ENCODE measurements at regions not wholly inside any gene's neighbourhood (a gene's known extent, or its start where the extent isn't known, plus 50 kb on each side); places are given as distances from the start of the nearest gene placed in this dataset.

GRCh38 chr16:73792199-73793020 lies 504.2 kb upstream of the PSMD7 start:
- in situ Hi-C loops (cut with HindIII; ENCODE audit: low pct_ligation_motif_present, low sequenced_read_pairs) = no loop called here
- no peak overlapping the region for H3K27ac ChIP-seq
- peaks cover 9% of the 10 kb centered on the region for H3K27me3 ChIP-seq (replicated peaks)
- H3K4me3 ChIP-seq (ENCODE audit: low read depth, low read length) = no peak overlapping the region
- no peak for TF ChIP-seq CTCF (IDR thresholded peaks at IDR 0.05; ENCODE audit: low read depth, low read length, missing control alignments)
- H3K36me3 ChIP-seq (replicated peaks) = no peaks in the 10 kb centered on the region
- no peak for DNase-seq

GRCh38 chr16:73781297-73781696 lies 515.3 kb upstream of the PSMD7 start:
- no peak overlapping the region for H3K27ac ChIP-seq
- no peak for TF ChIP-seq CTCF (IDR thresholded peaks at IDR 0.05; ENCODE audit: low read depth, low read length, missing control alignments)
- in situ Hi-C loops (cut with HindIII; ENCODE audit: low pct_ligation_motif_present, low sequenced_read_pairs) = no loop called here

GRCh38 chr16:73778887-73779286 lies 517.7 kb upstream of the PSMD7 start:
- Histone ChIP-seq H3K27me3 (replicated peaks) (no peaks in the 10 kb centered on the region), H3K4me3 (ENCODE audit: low read depth, low read length) (no peak overlapping the region), H3K27ac (no peak overlapping the region), H3K36me3 (replicated peaks) (no peaks in the 10 kb centered on the region)
- DNase-seq = no peak
- no peak for TF ChIP-seq CTCF (IDR thresholded peaks at IDR 0.05; ENCODE audit: low read depth, low read length, missing control alignments)
- in situ Hi-C loops (cut with HindIII; ENCODE audit: low pct_ligation_motif_present, low sequenced_read_pairs) = no loop called here

More at GRCh38 chr16:73781297-73781696, 515.3 kb upstream of the PSMD7 start:
- Histone ChIP-seq H3K4me3 (ENCODE audit: low read depth, low read length) (no peak overlapping the region), H3K27me3 (replicated peaks) (no peaks in the 10 kb centered on the region), H3K36me3 (replicated peaks) (no peaks in the 10 kb centered on the region)
- DNase-seq = no peak

- no peak for TF ChIP-seq CTCF (IDR thresholded peaks at IDR 0.05; ENCODE audit: low read depth, low read length, missing control alignments)
- no peak overlapping the region for H3K27ac ChIP-seq
- no peaks in the 10 kb centered on the region for H3K36me3 ChIP-seq (replicated peaks)
- peak overlapping the region; percentile 31 for H3K4me3 ChIP-seq (ENCODE audit: low read depth, low read length)
- no peaks in the 10 kb centered on the region for H3K27me3 ChIP-seq (replicated peaks)
- in situ Hi-C loops (cut with HindIII; ENCODE audit: low pct_ligation_motif_present, low sequenced_read_pairs) = no loop called here
- DNase-seq = no peak
Observed at GRCh38 chr16:73775841-73776388, 520.7 kb upstream of the PSMD7 start.

GRCh38 chr16:73771196-73772064 lies 525.2 kb upstream of the PSMD7 start:
- peak; percentile 50 for DNase-seq
- no peaks in the 10 kb centered on the region for H3K36me3 ChIP-seq (replicated peaks)
- peak overlapping the region; percentile 56 for H3K27ac ChIP-seq
- H3K4me3 ChIP-seq (ENCODE audit: low read depth, low read length) = no peak overlapping the region
- H3K27me3 ChIP-seq (replicated peaks) = no peaks in the 10 kb centered on the region
- no peak for TF ChIP-seq CTCF (IDR thresholded peaks at IDR 0.05; ENCODE audit: low read depth, low read length, missing control alignments)
- in situ Hi-C loops (cut with HindIII; ENCODE audit: low pct_ligation_motif_present, low sequenced_read_pairs) = no loop called here
